K562 (cell line): ENCODE measurements at regions not wholly inside any gene's neighbourhood (a gene's known extent, or its start where the extent isn't known, plus 50 kb on each side); places are given as distances from the start of the nearest gene placed in this dataset.

Experiments
- ATAC-seq: fragments of 200-7000 bp; cut with Tn5 transposase; 3 replicates; pipeline ENCODE4 v1.9.1; 2020; ENCODE audit warnings: moderate library complexity
- BruUV-seq: library from RNA; stranded (reverse); fragments of 400-500 nt; replicated peaks from 2 replicates; lab custom pipeline; 2021; lab: Mats Ljungman, UMichigan
- CTCF ChIA-PET: fragments of 300-600 bp; formaldehyde crosslinking; extraction: SDS; loops from one replicate; lab custom pipeline; 2021; ENCODE audit warnings: low intra/inter-chr PET ratio; lab: Yijun Ruan, JAX
- POLR2A ChIA-PET: fragments of 300-600, 350-650 bp; sonication (Branson Sonifier 250); formaldehyde crosslinking; extraction: SDS; loops from one replicate; lab custom pipeline; 2021; ENCODE audit warnings: antibody characterized with exemption, inconsistent platforms; lab: Yijun Ruan, JAX
- DNase-seq, 4 experiments: peaks; one replicate each; pipeline versions ENCODE4 v3.0.0 to v3.0.0-alpha.2; 2011 to 2018; ENCODE audit warnings: low spot score in 3 of 4, mixed read lengths in 3 of 4; ENCODE audit errors: extremely low read depth in 1 of 4
- FAIRE-seq: peaks from 2 replicates; lab custom pipeline; 2011; peaks lifted over from hg19 to GRCh38; lab: Jason Lieb, UNC
- H2AFZ ChIP-seq: 2 replicates; pipeline ENCODE4 v1.6.0; 2011; ENCODE audit warnings: low read depth, low read length, control low read depth, inconsistent platforms
- H3K27ac ChIP-seq: fragments of 200-600 bp; 3 replicates; pipeline ENCODE4 v1.8.0; 2011; ENCODE audit warnings: low read depth, mild to moderate bottlenecking, control low read depth, inconsistent platforms, low read length, moderate library complexity, mixed read lengths; ENCODE audit errors: extremely low read depth
- H3K27me3 ChIP-seq, 2 experiments: fragments of 300-600 bp in 1 of 2; 2 replicates in 1 of 2; 3 replicates in 1 of 2; pipeline versions ENCODE4 v1.6.0 to v1.8.0; 2011; ENCODE audit warnings: inconsistent platforms in 2 of 2, low read length in 2 of 2, mild to moderate bottlenecking in 1 of 2, mixed read lengths in 1 of 2, moderate library complexity in 1 of 2; ENCODE audit not compliant: control insufficient read depth in 2 of 2, insufficient read depth in 2 of 2
- H3K36me3 ChIP-seq: fragments of 300-600 bp; 3 replicates; pipeline ENCODE4 v1.8.0; 2011; ENCODE audit warnings: mild to moderate bottlenecking, low read length, inconsistent platforms; ENCODE audit not compliant: control insufficient read depth, insufficient read depth
- H3K4me1 ChIP-seq, 2 experiments: fragments of 200-600 bp in 1 of 2; replicated peaks in 1 of 2; 2 replicates in 1 of 2; 3 replicates in 1 of 2; pipeline versions ENCODE4 v1.5.1 to v1.8.0; 2011; ENCODE audit warnings: inconsistent platforms in 2 of 2, low read length in 2 of 2, mild to moderate bottlenecking in 1 of 2, mixed read lengths in 1 of 2, moderate library complexity in 1 of 2; ENCODE audit not compliant: control insufficient read depth in 2 of 2, insufficient read depth in 2 of 2
- H3K4me2 ChIP-seq: 2 replicates; pipeline ENCODE4 v1.6.1; 2011; ENCODE audit warnings: low read length, control low read depth, inconsistent platforms, mixed read lengths; ENCODE audit not compliant: insufficient read depth
- H3K4me3 ChIP-seq: fragments of 200-600 bp; sonication (generic), shearing (Covaris generic); 2 replicates; pipeline ENCODE4 v1.5.1; 2016; ENCODE audit warnings: control low read depth, inconsistent platforms
- H3K79me2 ChIP-seq: fragments of 200-600 bp; 3 replicates; pipeline ENCODE4 v1.8.0; 2011; ENCODE audit warnings: low read length, inconsistent platforms; ENCODE audit not compliant: control insufficient read depth, insufficient read depth
- H3K9ac ChIP-seq, 2 experiments: 2 replicates each; pipeline versions ENCODE4 v1.6.0 to v1.6.1; 2011; ENCODE audit warnings: low read depth in 2 of 2, low read length in 2 of 2, control low read depth in 1 of 2, inconsistent platforms in 1 of 2, mild to moderate bottlenecking in 1 of 2, mixed read lengths in 1 of 2; ENCODE audit not compliant: insufficient read depth in 1 of 2
- H3K9me1 ChIP-seq: one replicate; pipeline ENCODE4 v1.6.0; 2011; ENCODE audit warnings: inconsistent platforms, mild to moderate bottlenecking, low read length, moderate library complexity; ENCODE audit not compliant: control insufficient read depth, insufficient read depth
- H3K9me3 ChIP-seq: replicated peaks from 2 replicates; pipeline ENCODE4 v1.5.1; 2011; ENCODE audit warnings: low read depth, low read length, inconsistent platforms; ENCODE audit not compliant: control insufficient read depth, insufficient read depth
- H4K20me1 ChIP-seq: replicated peaks from 2 replicates; pipeline ENCODE4 v1.6.1; 2011; ENCODE audit warnings: low read length, inconsistent platforms, mixed read lengths; ENCODE audit not compliant: control insufficient read depth, insufficient read depth
- EGR1 ChIP-seq: fragments of 450-650 bp; conservative IDR thresholded peaks from 2 replicates; pipeline ENCODE4 v1.6.1; 2017; ENCODE audit warnings: mild to moderate bottlenecking
- EZH2 ChIP-seq: IDR thresholded peaks from 2 replicates; pipeline ENCODE4 v1.6.1; 2012; ENCODE audit warnings: low read depth, mild to moderate bottlenecking, inconsistent platforms, low read length, borderline replicate concordance
- IFI16 ChIP-seq: fragments of 250-450 bp; sonication (Bioruptor Pico); IDR thresholded peaks from 2 replicates; pipeline ENCODE4 v2.1.2; 2022; ENCODE audit warnings: mild to moderate bottlenecking, inconsistent platforms
- KDM1A ChIP-seq, 2 experiments: fragments of 450-650 bp; IDR thresholded peaks; 2 replicates each; pipeline ENCODE4 v1.6.1; 2016; ENCODE audit warnings: mild to moderate bottlenecking in 2 of 2
- KDM2B ChIP-seq: fragments of 250-450 bp; sonication (Bioruptor Pico); IDR thresholded peaks from 2 replicates; pipeline ENCODE4 v1.8.0; 2021; ENCODE audit warnings: mild to moderate bottlenecking, moderate library complexity
- LARP7 ChIP-seq: fragments of 450-650 bp; IDR thresholded peaks from 2 replicates; pipeline ENCODE4 v1.6.1; 2016
- SLC30A9 ChIP-seq: fragments of 250-450 bp; sonication (Bioruptor Pico); IDR thresholded peaks from 2 replicates; pipeline ENCODE4 v1.8.0; 2022; ENCODE audit warnings: mild to moderate bottlenecking, moderate library complexity
- SMAD3 ChIP-seq: fragments of 450-650 bp; formaldehyde crosslinking; conservative IDR thresholded peaks from 2 replicates; pipeline ENCODE4 v1.4.0; 2020; ENCODE audit warnings: mild to moderate bottlenecking
- TCF3 ChIP-seq: sonication (generic); formaldehyde crosslinking; IDR thresholded peaks from 2 replicates; pipeline ENCODE4 v1.4.0; 2020; ENCODE audit warnings: mild to moderate bottlenecking, missing genetic modification reagents
- THAP7 ChIP-seq: fragments of 250-450 bp; sonication (Bioruptor Pico); IDR thresholded peaks from 2 replicates; pipeline ENCODE4 v1.5.0; 2021
- TRIM25 ChIP-seq: fragments of 450-650 bp; IDR thresholded peaks from 2 replicates; pipeline ENCODE4 v1.7.0; 2016; ENCODE audit warnings: borderline replicate concordance
- ZNF407 ChIP-seq: fragments of 450-650 bp; IDR thresholded peaks from 2 replicates; pipeline ENCODE4 v1.6.1; 2016; ENCODE audit warnings: low read depth
- ZNF511 ChIP-seq: sonication (generic); formaldehyde crosslinking; IDR thresholded peaks from 2 replicates; pipeline ENCODE4 v1.8.0; 2022; ENCODE audit warnings: mild to moderate bottlenecking, missing genetic modification reagents
- ZNF79 ChIP-seq: fragments of 250-450 bp; sonication (Bioruptor Pico); IDR thresholded peaks from 2 replicates; pipeline ENCODE4 v1.4.0; 2020; ENCODE audit warnings: low read depth, mild to moderate bottlenecking, moderate library complexity
- WGBS: fragments of 100-300 bp; shearing (Covaris generic); methylation state at CpG from one replicate; pipeline ENCODE4 v1.1.6; 2016; ENCODE audit warnings: low coverage, mixed read lengths; ENCODE audit not compliant: insufficient coverage; ENCODE audit errors: missing lambda C conversion rate; 5-methylcytosine and 5-hydroxymethylcytosine counted together
- in situ Hi-C: fragments of 300-500 bp; cut with MboI; formaldehyde crosslinking; loops from 4 replicates; pipeline ENCODE4 v1.15.0; 2018; ENCODE audit warnings: inconsistent platforms, mixed read lengths
- intact Hi-C: fragments of 100-400 bp; cut with micrococcal nuclease; formaldehyde crosslinking; loops from 2 replicates; pipeline ENCODE4 v1.14.2; 2022

GRCh38 chr20:39676241-39676640 is 714.1 kb downstream of the DHX35 start:
- Histone ChIP-seq H3K79me2 (no peaks in the 10 kb centered on the region), H3K9ac (no peak overlapping the region), H4K20me1 (no peaks in the 10 kb centered on the region), H3K9me3 (0 out of 2 replicates have a peak, but pooled peaks cover 2% of the 10 kb centered on the region), H3K4me1 (no peaks in the 10 kb centered on the region), H3K4me3 (no peak overlapping the region), H3K4me2 (no peak overlapping the region), H3K36me3 (no peaks in the 10 kb centered on the region), H3K9me1 (no peaks in the 10 kb centered on the region), H3K27me3 (no peaks in the 10 kb centered on the region), H2AFZ (no peak overlapping the region), H3K27ac (no peak overlapping the region)
- ATAC-seq (no peak), DNase-seq (no peak), FAIRE-seq (no peak)
- ChIA-PET CTCF (no interaction called here), POLR2A (no interaction called here)
- in situ Hi-C loops (no loop called here), intact Hi-C loops (no loop called here)
- BruUV-seq, result no TSS peak
- WGBS, result 1% methylated on average over 6 of the region's 6 CpGs
- TF ChIP-seq KDM1A (IDR thresholded peaks at IDR 0.05) (no peak), TCF3 (no peak), EZH2 (no peak), SMAD3 (CRISPR knock-in tag) (no peak), ZNF79 (CRISPR knock-in tag) (no peak), KDM2B (CRISPR knock-in tag) (no peak), LARP7 (no peak), EGR1 (no peak), ZNF407 (no peak), IFI16 (CRISPR knock-in tag) (no peak), THAP7 (CRISPR knock-in tag) (no peak), TRIM25 (no peak), SLC30A9 (no peak), ZNF511 (no peak)
